ENCODE measurements at regions not wholly inside any gene's neighbourhood (a gene's known extent, or its start where the extent isn't known, plus 50 kb on each side); places are given as distances from the start of the nearest gene placed in this dataset.

DNA sequence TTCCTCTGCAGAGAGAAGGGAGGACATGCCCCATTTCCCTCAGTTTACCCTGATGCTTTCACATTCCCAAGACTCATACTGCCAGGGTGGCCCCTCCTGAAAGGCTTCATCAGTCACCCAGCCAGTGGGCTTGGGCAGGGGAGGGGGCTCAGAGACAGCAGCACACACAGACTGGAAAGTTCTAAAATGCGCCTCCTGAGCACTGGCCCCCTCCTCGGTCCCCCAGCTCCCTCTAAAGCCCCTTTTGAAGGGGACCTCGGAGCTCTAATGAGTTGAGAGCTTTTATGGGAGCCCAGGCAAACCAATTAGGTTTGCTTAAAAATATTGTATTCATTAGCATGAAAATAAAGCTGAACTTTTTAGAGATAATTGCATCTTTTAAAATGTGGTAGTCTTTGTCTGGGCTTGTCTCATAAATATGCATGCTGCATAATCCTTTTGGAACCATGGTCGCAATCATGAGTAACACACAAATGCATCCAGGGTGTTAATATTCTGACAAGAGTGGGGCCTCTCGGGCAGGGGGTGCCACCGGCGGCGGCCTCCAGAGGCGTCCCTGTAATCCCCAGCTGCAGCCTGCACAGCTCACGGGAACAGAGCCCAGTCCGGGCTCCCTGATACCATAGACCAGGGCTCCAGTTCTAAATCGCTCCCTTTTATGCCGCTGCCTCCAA is 78.5 kb downstream of the RPLP1 start:
- no peak for DNase-seq (ENCODE audit: low spot score)

DNA sequence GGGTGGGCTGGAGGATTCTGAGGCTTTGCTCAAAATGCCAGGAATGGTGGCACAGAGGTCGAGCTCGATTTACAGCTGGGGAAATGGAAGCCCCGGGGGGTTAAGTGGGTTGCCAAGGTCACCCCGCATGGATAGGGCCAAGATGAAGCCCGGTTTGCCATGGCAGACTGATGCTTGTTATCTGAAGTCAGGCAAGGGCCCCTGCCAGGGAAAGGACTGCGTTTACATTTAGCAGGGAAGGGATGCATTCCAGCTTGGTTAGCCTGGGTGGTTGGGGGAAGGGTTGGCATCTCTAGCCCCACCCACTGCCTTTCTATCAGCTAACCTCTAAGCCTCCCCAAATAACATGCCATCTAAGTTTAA is 79.0 kb downstream of the RPLP1 start:
- no peak for DNase-seq (ENCODE audit: low spot score)

DNA sequence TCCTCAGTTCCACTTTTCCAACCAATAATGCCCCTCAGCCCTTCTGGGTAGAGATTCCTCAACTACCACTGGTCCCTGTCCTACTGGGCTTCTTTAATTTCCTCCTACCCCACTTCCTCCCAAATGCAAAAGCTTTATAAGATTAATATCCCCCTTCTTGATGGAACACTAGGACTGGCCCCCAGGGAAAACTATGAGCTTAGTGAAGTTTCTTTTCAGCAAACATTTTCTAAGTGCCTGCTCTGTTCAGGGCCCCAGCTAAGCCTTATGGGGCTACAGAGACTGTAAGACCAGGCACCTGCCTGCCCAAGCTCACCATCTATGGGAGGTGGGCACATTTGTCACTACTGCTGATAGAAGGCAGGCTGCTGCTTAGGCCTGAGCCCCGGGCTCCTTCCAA is 79.4 kb downstream of the RPLP1 start:
- DNase-seq (ENCODE audit: low spot score), result no peak

DNA sequence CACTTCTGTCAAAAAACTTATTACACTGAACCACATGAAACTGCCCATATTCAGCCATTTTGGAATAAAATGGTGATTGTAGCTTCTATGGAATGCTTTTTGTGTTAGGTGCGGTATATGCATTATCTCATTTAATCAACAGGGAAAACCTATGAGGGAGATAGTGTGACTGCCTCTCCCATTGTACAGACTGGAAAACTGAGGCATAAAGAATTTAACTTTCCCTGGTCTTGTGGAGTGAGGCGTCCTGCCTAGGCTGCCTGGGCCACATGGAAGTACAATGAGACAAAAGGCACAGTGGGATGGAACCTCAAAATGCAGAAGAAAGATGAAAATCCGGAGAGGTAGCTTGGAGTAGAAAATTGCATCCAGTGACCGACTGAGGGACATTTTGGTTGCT is 80.2 kb downstream of the RPLP1 start:
- no peak for DNase-seq (ENCODE audit: low spot score)

DNA sequence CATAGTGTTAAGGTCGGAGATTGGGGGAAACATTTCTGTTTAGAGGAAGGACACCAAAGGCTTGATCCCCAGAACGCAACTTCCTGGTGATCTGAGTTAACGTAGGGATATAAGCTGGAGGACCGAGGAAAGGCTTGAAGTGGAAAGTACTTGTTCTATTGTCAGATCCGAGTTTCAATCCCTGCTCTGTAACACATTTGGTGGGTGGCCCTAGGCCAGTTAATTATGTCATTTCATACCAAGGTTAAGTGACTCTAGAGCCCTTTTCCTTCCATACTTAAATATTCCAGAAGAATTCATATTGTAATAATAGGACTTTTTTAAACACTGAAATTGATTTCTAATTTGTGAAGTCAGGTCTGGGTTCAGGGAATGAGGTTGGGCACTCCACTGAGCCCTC is 80.9 kb downstream of the RPLP1 start:
- DNase-seq (ENCODE audit: low spot score), result no peak

DNA sequence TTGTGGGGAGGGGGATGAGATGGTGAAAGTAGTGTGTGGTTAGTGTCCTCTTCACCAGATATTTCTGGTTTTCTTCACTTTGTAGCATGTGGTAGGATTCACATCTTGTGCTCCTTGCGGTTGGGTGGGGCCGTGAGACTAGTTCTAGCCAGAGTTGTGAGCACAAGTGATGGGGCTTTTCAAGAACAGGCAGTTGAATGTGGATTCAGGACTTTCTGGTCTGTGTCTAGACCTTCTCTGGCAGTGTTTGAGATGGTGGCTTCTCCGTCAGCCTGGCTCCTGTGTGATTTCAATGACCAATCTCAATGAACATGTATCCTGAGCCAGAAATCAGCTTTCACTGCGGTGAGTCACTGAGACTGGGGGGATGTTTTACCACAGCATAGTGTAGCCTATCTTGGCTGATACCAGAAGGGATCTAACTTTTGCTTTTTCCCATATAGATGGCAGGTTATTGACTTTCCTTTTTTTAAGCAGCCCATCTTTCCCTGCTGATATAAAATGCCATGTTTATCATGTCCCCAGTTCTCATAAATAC is 82.6 kb downstream of the RPLP1 start:
- DNase-seq (ENCODE audit: low spot score), result no peak

DNA sequence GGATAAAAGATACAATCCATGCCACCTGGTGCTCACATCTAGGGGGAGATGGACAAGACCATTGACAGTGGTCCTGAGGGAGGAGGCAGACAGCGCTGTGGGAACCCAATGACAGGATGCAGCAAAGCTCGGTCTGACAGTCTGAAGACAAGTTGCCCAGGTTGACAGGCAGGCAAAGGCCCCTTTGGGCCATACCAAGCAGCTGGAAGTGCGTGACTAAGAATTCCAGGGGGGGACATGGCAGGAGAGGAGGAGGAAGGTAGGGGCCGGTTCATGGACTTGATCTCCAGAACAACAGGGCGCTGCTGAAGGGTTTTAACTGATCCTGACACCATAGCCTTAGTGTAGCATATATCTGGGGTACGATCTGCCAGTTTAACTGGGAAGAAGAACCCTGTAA is 83.4 kb downstream of the RPLP1 start:
- DNase-seq (ENCODE audit: low spot score), result no peak

DNA sequence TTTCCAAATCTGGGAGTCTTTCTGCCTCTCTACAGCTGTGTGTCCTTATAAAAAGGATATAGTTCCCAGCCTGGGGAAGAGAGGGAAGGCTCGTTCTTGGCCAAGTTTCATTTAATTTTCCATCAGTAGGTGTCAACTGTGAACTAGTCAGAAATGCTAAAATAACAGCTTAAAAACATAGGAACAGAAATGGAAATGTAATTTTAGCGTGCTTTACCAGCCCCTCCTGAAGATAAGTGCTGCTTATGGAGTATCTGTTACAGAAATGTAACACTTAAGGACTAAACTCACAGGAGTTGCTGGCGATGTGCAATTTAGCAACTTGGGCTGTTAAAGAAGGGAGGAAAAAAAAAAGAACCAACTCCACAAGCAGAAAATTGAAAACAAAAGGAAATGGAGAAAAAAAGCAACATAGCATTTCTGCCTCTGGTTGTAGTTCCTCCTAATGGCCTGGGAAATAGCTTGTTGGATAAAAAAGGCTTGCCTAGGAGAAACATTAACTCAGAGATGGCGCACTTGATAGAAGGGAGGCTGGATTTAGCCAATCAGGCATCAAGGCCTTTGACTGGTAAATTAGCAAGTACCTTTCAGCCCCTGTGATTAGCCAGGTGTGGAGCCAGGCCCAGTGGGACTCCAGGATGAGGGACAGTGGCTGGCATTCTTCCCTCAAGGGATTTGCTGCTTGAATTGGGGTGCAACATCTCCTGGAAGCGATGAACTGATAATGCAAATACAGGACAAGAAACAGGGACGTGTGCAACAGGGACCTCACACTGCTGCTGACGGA is 84.3 kb downstream of the RPLP1 start:
- DNase-seq (ENCODE audit: low spot score), result no peak

DNA sequence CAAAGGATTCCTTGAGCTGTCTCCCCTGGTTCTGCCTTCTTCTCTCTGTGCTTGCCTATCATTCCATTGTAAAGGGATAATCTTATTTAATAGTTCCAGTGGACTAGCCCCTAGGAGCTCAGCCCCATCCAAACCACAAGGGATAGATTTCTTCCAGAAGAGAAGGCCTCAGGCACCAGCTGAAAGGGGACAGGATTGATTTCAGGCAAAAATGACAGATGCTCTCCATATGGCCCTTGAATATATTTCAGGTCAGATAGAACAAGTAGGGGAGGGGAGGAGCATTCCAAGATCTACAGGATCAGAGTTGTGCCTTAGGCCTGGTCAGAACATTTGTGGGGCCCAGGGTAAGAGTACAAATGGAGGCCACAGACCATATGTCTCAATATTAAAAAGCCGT is 85.3 kb downstream of the RPLP1 start:
- DNase-seq (ENCODE audit: low spot score), result no peak

DNA sequence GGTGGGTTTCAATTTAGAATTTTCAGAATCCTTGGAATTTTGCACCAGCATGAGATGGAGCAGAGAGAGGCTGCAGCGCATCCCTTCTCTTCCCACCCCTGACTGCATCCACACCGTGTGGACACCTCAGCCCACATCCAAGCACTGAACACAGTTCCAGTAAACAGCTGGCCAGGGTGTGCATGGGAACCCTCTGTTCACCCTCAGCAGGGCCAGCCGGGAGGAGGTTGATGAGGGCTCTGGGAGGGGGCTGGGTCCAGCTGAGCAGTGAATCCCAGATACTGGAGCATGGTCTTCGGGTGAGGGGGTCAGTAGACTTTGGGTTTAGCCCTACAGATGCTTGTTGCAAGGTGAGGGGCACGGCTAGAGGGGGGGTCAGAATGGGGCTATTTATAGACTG is 85.8 kb downstream of the RPLP1 start:
- DNase-seq (ENCODE audit: low spot score), result no peak

DNA sequence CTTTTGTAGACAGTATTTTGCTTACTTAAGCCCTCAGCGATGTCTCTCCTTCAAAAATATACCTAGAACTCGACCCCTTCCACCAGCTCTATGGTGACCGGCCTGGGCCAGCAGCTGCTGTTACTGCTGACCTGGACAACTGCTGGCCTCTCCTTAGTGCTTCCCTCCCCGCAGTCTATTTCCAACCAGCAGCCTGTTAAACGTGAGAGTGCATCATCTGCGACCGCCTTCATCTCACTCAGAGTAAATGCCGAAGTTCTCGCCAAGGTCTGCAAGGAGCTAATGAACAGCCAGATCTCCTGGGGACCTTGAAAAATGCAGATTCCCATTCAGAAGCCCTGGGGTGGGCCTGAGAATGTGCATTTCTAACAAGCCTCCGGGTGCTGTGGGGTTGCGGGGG is 86.7 kb downstream of the RPLP1 start:
- DNase-seq (ENCODE audit: low spot score), result no peak

DNA sequence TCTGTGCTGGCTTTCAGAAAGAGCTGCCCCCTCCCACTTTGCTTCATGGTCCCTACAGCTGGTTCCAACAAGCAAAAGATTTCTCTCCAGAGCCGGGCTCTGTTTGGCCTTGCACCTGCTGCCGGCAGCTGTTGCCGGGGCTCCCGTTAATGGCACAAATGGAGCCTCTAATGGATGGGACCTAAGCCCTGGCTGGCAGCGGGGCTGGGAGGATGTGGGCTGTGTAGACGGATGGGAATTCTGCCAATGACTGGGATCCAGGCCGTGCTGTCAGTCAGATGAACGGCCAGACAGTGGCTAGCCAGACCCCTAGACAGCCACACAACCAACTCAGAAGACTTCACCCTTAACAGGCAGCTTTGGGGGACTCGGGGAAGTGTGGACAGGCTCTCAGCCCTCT is 88.0 kb downstream of the RPLP1 start:
- DNase-seq (ENCODE audit: low spot score), result peak; percentile 43

DNA sequence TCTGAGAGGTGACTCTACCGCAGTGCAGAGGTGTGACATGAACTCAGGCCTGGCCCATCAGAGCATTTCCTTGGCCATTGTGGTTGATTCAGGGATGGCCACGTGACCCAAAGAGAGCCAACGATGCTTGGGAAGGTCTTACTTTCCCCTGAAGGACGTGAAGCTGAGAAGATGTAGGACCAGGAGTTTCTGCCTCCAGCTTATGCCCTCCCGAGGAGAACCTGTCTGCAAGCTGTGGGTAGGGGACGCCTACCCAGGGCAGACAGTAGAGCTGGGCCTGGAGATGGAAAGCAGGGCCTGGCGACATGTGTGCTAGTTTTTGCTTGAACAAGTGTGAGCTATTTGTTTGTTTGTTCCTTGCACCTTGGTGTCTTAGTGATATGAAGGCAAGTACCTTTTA is 89.4 kb downstream of the RPLP1 start:
- no peak for DNase-seq (ENCODE audit: low spot score)

DNA sequence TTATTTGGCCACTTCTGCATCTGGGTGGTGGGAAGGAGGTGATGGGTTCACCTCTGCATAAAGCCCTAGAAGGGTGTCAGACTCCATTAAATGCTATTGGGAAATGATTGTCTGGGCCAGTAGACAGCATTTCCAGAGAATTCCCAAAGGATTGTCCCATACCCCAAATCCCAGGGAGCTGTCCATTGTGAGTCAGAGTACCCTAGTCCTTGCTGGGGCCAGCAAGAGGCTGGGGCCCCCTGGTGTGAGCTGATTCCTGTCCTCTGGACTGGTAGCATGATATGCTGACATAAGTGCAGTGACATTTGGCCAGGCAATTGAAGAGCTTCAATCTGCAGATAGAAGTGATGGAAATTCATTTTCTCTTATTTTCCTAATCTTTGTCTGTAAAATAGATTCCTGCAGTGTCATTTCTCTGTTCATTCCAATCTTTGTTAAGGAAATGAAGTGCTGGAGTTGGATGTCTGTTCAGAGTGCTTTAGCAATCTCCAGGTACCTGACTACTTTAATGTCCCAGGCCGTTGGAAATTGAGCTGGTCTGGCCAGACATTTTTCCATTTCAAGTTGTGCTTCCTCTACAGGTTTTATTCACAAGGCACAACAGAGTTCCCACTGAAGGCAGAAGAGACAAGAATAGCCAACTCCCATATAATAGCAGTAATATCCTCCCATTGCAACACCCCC is 91.2 kb downstream of the RPLP1 start:
- DNase-seq (ENCODE audit: low spot score), result no peak

DNA sequence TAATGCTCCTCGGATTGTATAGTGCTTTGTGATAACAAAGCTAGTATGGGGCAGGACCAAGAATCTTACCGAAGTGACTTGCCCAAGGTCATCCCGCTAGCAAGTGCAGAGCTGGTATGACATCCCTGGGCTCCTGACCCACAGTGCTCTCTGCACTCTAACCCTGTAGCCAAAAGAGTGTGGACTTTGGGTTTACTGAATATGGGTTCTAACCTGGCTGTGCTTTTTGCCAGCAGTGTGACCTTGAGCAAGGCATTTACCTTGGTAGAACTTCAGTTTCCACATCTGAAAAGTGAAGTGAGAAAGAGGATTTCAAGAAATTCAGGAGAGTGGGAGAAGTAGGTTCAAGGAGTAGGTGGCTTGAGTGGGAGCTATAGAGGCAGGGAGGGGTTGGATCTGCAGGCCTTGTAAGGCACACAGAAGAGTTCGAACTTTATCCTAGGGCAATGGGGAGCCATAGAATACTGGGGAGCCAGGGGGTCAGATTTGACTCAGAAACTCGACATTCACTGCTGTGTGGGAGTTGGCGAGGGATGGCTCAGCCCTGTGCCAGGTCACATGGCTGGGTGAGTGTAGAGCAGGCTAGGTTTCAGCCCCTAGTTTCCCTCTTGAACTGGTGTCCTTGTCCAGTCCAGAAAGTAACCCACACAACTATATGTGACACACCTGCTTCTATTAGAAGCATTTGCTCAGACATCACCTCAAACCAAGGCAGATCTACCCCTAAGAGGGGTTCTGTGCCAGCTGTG is 91.9 kb downstream of the RPLP1 start:
- no peak for DNase-seq (ENCODE audit: low spot score)

DNA sequence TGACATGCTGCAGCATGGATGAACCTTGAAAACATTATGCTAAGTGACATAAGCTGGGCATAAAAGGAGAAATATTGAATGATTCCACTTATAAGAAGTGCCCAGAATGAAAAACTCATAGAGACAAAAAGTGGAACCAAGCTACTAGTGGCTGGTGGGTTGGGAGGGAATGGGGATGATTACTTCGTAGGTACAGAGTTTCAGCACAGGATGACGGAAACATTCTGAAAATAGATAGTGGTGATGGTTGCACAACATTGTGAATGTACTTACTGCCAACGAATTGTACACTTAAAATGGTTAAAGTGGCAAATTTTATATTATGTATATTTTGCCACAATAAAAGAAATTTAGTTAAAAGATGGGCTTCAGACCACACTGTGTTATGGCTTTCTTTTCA is 93.6 kb downstream of the RPLP1 start:
- DNase-seq (ENCODE audit: low spot score), result no peak

DNA sequence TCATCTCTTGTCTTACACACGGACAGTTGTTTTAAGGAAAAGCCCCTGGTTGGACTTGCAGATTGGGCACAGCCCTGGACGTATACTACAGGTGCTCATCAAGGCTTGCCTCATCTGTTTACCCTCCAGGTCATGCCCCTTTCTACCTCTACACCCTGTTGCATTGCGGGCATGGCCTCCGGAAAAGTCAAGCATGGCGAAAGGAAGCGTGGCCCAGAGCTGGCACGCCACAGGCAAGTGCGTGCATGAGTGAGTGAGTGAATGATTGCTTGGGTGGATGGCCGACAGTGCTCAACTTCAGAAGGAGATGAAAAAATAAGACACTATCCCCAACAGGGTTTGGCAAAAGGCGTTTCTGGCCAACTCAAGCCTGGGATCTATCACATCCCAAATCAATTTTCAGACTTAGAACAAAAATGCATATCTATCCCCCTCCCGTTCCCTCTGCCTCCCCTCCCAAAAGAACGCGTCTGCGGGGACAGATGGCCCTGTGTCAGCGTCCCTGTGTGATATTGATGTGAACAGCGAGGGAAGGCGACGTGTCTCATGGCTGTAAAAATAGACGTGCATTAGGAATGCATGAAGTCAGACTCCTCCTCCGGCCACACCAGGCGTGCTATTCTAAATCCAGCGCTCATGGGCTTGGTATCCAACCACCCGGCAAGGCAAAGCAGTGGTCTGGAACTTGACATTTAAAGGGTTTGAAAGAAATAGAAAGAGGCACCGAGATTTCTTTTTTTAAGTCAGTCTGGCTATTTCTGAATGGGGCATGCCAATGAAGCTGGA is 96.0 kb downstream of the RPLP1 start:
- DNase-seq (ENCODE audit: low spot score), result no peak

DNA sequence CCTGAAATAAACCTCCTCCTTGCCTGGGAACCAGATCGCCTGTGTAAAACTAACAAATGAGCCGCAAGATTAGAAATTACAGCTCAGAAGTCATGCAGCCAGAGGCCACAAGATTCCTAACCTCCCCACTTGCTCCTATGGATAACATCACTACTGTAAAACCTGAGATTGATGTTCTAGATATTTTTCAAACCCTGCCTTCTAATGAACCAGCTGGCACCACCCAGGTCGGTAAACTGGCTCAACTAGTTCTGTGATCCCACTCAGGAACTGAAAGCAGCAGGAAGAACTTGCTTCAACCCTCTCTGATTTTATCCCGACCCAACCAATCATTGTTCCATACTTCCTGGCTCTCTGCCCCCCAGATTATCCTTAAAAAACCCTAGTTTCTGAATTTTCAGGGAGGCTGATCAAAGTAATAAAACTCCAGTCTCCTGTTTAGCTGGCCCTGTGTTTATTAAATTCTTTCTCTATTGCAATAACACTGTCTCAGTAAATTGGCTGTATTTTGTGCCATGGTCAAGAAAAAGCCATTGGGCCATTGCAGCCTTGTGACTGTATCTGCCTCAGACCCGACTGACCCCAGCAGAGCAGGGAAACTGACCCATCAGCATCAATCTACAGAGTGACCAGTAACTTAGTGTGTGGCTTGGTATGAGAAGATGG is 98.9 kb downstream of the RPLP1 start:
- no peak for DNase-seq (ENCODE audit: low spot score)

DNA sequence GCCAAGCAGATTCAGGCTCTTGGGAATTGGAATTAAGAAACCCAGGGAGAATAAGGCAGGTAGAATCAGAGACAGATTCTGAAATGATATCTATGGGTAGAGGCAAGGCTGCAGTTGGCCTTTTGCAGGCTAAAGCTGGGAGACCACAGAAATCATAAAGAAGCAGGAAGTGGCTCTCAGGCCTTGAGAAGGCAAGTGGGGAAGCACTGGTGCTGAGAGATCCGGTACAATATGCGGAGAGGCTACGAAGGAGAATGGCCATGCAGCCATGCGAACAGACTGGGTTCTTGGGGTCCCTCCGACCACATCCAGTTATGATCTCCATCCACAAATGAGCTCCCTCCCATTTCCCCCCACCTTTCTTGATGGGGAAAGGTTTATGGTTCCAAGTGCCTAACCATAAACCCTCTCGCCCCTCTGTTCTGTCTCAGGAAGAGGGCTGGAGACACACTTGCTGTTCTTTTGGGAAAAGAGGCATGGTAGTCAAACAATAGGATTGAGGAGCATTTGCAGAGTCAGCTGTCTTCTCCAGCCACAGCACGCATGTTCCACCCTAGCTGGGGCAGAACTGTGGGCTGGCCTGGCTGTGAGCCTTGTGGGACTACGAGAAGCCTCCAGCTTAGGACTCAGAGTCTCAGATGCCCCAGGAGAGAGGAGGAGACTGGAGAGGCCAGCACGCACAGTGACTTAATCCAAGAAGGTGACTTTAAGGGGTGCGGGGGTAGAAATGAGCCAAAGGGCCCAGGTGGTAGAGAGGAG is 99.6 kb downstream of the RPLP1 start:
- DNase-seq (ENCODE audit: low spot score), result no peak

DNA sequence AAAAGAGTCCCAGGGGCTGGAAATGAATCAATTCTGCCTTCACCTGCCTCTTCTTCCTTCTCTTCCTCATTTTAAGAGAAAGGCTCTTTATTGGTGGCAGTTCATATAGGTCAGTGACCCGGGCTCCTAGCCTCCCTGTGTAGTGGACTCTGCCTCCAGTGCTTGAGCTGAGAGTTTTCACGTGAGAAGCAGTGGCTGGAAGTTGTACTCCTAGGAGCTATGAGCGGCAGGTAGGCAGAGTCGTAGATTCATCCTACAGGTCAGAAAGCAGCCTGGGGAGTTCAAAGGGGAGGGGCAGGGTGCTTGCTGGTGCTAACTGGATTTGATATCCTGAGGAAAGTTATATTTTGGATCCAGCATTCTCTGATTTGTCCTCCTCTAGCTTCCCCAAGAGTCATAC is 101.1 kb downstream of the RPLP1 start:
- DNase-seq (ENCODE audit: low spot score), result no peak

Data from globus pallidus (tissue), 1 donor.